NCI-H446 treated with DMSO at 0.1 percent for 48 hours (cell line): ENCODE measurements at regions not wholly inside any gene's neighbourhood (a gene's known extent, or its start where the extent isn't known, plus 50 kb on each side); places are given as distances from the start of the nearest gene placed in this dataset.

Experiments
- DNase-seq: peaks from one replicate; lab custom pipeline; 2025; lab: John Stamatoyannopoulos, UW

GRCh38 chr9:14395317-14396082 is 81.6 kb upstream of the NFIB start:
- peak; percentile 90 for DNase-seq

GRCh38 chr9:14393418-14393817 is 79.5 kb upstream of the NFIB start:
- peak; percentile 100 for DNase-seq

GRCh38 chr9:14391620-14392019 is 77.7 kb upstream of the NFIB start:
- peak; percentile 89 for DNase-seq

DNA sequence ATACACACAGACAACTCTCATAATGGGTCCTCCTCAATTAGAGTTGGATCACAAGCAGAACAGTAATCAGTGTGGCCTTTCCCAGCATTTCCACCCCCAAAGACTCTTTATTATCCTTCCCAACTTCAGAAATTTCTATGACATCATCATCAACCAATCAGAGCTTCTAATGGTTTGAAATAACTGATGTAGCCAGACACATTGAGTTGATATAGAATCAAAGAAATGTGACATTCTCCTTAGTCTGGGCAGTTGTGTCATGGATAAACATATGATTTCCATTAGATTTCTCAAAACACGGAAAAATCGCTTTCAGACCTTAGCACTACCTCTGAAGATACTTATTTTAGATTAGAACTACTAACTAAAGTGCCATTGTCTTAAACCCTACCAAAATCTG is 75.7 kb upstream of the NFIB start:
- peak; percentile 88 for DNase-seq

- peak; percentile 83 for DNase-seq
Measured at GRCh38 chr9:14389146-14389545, 75.2 kb upstream of the NFIB start.

DNA sequence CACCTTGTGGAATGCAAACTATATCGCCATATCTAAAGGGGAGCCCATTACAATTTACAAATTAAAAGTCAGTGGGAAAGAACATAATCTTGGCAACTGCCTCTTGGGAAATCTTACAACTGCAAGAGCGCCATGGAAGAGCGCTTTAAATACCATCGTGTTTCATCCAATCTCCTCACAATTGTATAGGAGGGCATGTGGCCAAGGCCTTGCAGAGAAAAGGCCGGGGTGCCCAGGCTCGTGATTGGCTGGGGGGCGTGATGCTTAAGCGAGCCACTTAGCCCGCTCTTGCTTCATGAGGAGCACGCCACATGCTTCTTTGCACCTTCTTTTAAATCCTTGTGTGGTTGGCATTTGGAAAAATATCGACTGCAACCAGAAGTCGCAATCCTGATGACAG is 69.8 kb upstream of the NFIB start:
- peak; percentile 96 for DNase-seq

DNA sequence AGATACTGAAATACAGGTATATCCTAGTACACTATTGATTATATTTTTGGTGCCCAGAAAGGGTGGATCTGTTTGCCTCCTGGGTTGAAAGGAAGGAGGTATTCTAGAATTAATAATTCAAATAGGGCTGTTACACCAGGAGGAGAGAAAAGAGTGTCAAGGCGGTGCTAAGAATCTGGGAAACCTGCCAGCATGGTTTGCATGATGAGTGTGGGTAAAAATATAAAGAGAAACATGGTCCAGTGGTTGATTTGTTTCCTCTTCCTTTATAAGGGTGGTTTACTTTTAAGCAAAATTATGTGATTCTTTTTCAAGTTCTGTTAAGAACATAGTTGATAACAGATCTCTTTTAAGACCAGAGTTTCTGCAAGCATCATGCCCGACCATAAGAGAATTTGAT is 69.4 kb upstream of the NFIB start:
- DNase-seq = peak; percentile 100

DNA sequence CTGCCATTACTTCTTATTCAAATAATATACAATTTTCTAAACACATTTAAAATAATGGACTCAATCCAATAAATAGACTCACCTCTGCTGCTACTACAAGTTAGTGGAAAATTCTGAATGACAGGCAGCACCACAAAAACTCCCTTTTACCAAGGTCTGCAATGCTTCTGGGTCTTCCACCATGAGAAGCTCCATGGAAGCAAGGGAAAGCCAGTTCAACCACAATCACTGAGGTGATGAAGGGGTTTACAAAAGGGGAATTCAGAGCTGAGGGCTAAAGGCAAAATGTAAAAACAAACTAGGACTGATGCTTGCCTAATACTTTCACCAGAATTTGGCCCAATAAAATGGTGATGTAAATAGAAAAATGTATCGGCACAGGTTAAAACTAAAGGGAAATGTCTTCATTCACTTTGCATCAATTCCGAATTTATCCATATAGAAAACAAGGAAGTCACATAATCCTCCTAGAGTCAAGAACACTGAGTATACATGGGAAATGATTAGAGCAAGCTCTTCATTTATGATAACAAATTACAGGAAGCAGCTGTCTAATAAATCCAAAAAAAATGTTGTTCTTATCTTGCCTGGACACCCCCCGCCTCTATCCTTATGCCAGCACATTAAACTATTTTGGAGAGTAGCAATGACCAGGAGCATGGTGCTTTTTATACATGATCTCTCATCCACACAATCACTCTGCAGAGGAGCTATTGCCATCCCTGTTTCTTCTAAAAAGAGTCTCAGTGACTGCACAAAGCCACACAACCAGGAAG is 66.3 kb upstream of the NFIB start:
- no peak for DNase-seq

DNA sequence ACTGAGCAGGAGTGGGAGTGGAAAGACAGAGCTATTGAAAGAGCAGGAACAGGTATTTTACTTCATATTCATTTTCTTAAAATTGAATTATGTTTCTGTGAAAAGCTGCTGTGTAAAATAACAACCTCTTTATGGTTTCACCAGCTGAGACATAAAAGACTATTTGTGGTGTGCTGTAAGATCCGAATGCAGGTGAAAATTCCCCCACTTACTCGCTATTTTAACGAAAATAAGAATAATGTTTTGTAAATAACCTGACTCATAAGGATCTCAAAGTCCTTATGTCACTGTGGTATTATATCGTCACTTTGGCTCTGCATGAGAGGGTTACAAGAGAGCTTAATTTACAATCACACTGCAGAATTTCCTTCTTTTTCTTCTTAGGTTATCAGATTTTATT is 65.3 kb upstream of the NFIB start:
- DNase-seq = no peak

- no peak for DNase-seq
Measured at GRCh38 chr9:14373706-14374105, 59.8 kb upstream of the NFIB start.

DNA sequence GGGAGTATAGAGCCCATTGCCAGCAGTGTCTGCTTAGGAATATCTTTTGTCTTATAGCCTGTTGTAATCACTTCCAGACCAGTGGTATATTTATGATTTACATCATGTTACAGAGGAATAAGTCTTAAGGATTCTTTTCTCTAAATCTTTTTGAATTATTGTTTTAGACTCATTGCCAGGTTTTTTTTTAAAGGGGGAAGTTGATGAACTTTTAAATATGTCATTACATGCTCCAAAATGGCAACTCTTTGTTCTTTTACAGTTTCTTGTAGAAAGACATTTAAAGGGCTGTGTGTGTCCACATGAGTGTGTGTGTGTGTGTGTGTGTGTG is 59.4 kb upstream of the NFIB start:
- no peak for DNase-seq

- DNase-seq = peak; percentile 99
Measured at GRCh38 chr9:14372437-14373335, 58.7 kb upstream of the NFIB start.

DNA sequence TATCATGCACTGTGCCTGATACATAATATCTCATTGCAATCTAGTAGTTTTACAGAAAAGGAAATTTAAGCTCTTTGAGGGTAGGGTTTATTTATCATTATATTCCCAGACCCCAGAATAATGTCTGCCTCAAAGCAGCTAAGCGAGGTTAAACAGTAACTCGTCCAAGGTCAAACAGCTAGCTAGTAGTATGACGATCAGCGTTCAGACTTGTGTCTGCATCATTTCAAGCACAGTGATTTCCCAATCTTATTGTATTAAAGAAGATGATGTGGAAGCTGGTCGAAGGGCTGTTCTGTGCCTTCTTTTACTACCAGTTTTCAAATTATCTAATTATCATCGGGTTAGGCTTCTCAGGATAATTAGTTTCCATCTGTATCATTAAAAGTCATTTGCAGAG is 55.1 kb upstream of the NFIB start:
- DNase-seq = no peak

GRCh38 chr9:14366076-14366475 is 52.1 kb upstream of the NFIB start:
- peak; percentile 87 for DNase-seq

DNA sequence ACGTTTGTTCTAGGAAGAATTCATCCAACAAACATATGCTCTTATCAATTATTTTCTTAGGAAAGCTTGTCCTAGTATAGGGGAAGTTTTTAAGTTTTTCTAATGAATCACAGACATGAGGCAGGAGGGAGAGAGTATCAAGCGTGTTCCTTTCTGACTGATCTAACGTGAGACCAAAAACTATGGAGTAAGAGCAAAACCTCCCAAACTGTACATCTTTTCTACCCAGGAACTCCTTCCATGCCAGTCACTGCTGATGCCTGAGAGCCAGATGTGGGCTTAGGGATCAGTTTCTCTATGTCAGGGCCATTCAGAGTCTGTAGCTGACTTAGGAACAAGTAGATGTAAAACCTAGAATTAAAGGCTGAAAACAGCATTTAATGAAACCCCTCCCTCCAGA is 51.7 kb upstream of the NFIB start:
- DNase-seq = no peak
